Adipocyte (in vitro differentiated cells): ENCODE measurements at regions not wholly inside any gene's neighbourhood (a gene's known extent, or its start where the extent isn't known, plus 50 kb on each side); places are given as distances from the start of the nearest gene placed in this dataset.

Experiments
- DNase-seq: peaks from one replicate; pipeline ENCODE4 v3.0.0-alpha.2; 2015; ENCODE audit warnings: low read depth
- H3K27me3 ChIP-seq: replicated peaks from 2 replicates; pipeline ENCODE4 v1.7.0; 2013; ENCODE audit warnings: mild to moderate bottlenecking, low read length, moderate library complexity; ENCODE audit not compliant: control insufficient read depth, insufficient read depth
- H3K36me3 ChIP-seq: 2 replicates; pipeline ENCODE4 v1.7.0; 2013; ENCODE audit warnings: low read length, mild to moderate bottlenecking, moderate library complexity; ENCODE audit not compliant: control insufficient read depth, insufficient read depth, severe bottlenecking
- H3K4me1 ChIP-seq: 2 replicates; pipeline ENCODE4 v1.7.0; 2013; ENCODE audit warnings: mild to moderate bottlenecking, low read length, moderate library complexity; ENCODE audit not compliant: control insufficient read depth, insufficient read depth
- H3K4me3 ChIP-seq: 2 replicates; pipeline ENCODE4 v1.7.0; 2013; ENCODE audit warnings: mild to moderate bottlenecking, low read length, moderate library complexity
- H3K9ac ChIP-seq: 2 replicates; pipeline ENCODE4 v1.7.0; 2013; ENCODE audit warnings: mild to moderate bottlenecking, low read length, moderate library complexity
- H3K9me3 ChIP-seq: 2 replicates; pipeline ENCODE4 v1.7.0; 2013; ENCODE audit warnings: mild to moderate bottlenecking, low read length, moderate library complexity; ENCODE audit not compliant: control insufficient read depth

GRCh38 chr9:84590706-84591105 is 78.8 kb upstream of the NTRK2 start:
- Histone ChIP-seq H3K9ac (no peak overlapping the region), H3K4me1 (no peaks in the 10 kb centered on the region), H3K36me3 (no peaks in the 10 kb centered on the region), H3K4me3 (no peak overlapping the region), H3K27me3 (no peaks in the 10 kb centered on the region), H3K9me3 (no peaks in the 10 kb centered on the region)
- no peak for DNase-seq

GRCh38 chr9:84592918-84593317 is 76.6 kb upstream of the NTRK2 start:
- H3K4me3 ChIP-seq: no peak overlapping the region
- H3K9me3 ChIP-seq: no peaks in the 10 kb centered on the region
- H3K36me3 ChIP-seq: no peaks in the 10 kb centered on the region
- H3K9ac ChIP-seq: no peak overlapping the region
- no peak for DNase-seq
- no peaks in the 10 kb centered on the region for H3K27me3 ChIP-seq
- H3K4me1 ChIP-seq: no peaks in the 10 kb centered on the region

GRCh38 chr9:84593352-84593751 is 76.2 kb upstream of the NTRK2 start:
- H3K4me3 ChIP-seq: no peak overlapping the region
- H3K9ac ChIP-seq: no peak overlapping the region
- H3K27me3 ChIP-seq: no peaks in the 10 kb centered on the region
- H3K36me3 ChIP-seq: no peaks in the 10 kb centered on the region
- no peaks in the 10 kb centered on the region for H3K4me1 ChIP-seq
- H3K9me3 ChIP-seq: no peaks in the 10 kb centered on the region
- no peak for DNase-seq

GRCh38 chr9:84597131-84597530 is 72.4 kb upstream of the NTRK2 start:
- Histone ChIP-seq H3K36me3 (no peaks in the 10 kb centered on the region), H3K9me3 (no peaks in the 10 kb centered on the region), H3K27me3 (peaks cover 7% of the 10 kb centered on the region), H3K4me3 (no peak overlapping the region), H3K9ac (no peak overlapping the region), H3K4me1 (no peaks in the 10 kb centered on the region)
- DNase-seq: no peak

GRCh38 chr9:84598921-84599636 is 70.5 kb upstream of the NTRK2 start:
- Histone ChIP-seq H3K4me3 (no peak overlapping the region), H3K27me3 (peaks cover 7% of the 10 kb centered on the region), H3K9ac (no peak overlapping the region), H3K9me3 (no peaks in the 10 kb centered on the region), H3K36me3 (no peaks in the 10 kb centered on the region), H3K4me1 (no peaks in the 10 kb centered on the region)
- DNase-seq: no peak

- Histone ChIP-seq H3K9ac (no peak overlapping the region), H3K27me3 (peaks cover 7% of the 10 kb centered on the region), H3K36me3 (no peaks in the 10 kb centered on the region), H3K4me1 (no peaks in the 10 kb centered on the region), H3K9me3 (no peaks in the 10 kb centered on the region), H3K4me3 (no peak overlapping the region)
- DNase-seq: no peak
These were observed 68.8 kb upstream of the NTRK2 start for GRCh38 chr9:84600739-84601138.

GRCh38 chr9:84604223-84604622 is 65.3 kb upstream of the NTRK2 start:
- DNase-seq: no peak
- H3K4me3 ChIP-seq: no peak overlapping the region
- H3K9ac ChIP-seq: no peak overlapping the region
- H3K27me3 ChIP-seq: peaks cover 7% of the 10 kb centered on the region
- H3K9me3 ChIP-seq: no peaks in the 10 kb centered on the region
- H3K36me3 ChIP-seq: no peaks in the 10 kb centered on the region
- no peaks in the 10 kb centered on the region for H3K4me1 ChIP-seq

GRCh38 chr9:84609779-84610178 is 59.8 kb upstream of the NTRK2 start:
- no peaks in the 10 kb centered on the region for H3K9me3 ChIP-seq
- H3K36me3 ChIP-seq: no peaks in the 10 kb centered on the region
- H3K4me1 ChIP-seq: no peaks in the 10 kb centered on the region
- H3K27me3 ChIP-seq: no peaks in the 10 kb centered on the region
- no peak overlapping the region for H3K9ac ChIP-seq
- DNase-seq: no peak
- no peak overlapping the region for H3K4me3 ChIP-seq

GRCh38 chr9:84613431-84613830 is 56.1 kb upstream of the NTRK2 start:
- H3K9ac ChIP-seq: no peak overlapping the region
- H3K36me3 ChIP-seq: no peaks in the 10 kb centered on the region
- DNase-seq: no peak
- no peaks in the 10 kb centered on the region for H3K9me3 ChIP-seq
- no peaks in the 10 kb centered on the region for H3K27me3 ChIP-seq
- H3K4me1 ChIP-seq: no peaks in the 10 kb centered on the region
- no peak overlapping the region for H3K4me3 ChIP-seq

GRCh38 chr9:84615544-84615943 is 54.0 kb upstream of the NTRK2 start:
- no peak for DNase-seq
- H3K4me3 ChIP-seq: no peak overlapping the region
- H3K4me1 ChIP-seq: no peaks in the 10 kb centered on the region
- H3K36me3 ChIP-seq: no peaks in the 10 kb centered on the region
- H3K9ac ChIP-seq: no peak overlapping the region
- H3K9me3 ChIP-seq: no peaks in the 10 kb centered on the region
- H3K27me3 ChIP-seq: no peaks in the 10 kb centered on the region

- no peak overlapping the region for H3K4me3 ChIP-seq
- no peak for DNase-seq
- H3K36me3 ChIP-seq: no peaks in the 10 kb centered on the region
- H3K9me3 ChIP-seq: no peaks in the 10 kb centered on the region
- no peak overlapping the region for H3K9ac ChIP-seq
- no peaks in the 10 kb centered on the region for H3K27me3 ChIP-seq
- H3K4me1 ChIP-seq: no peaks in the 10 kb centered on the region
These were observed 52.0 kb upstream of the NTRK2 start for GRCh38 chr9:84617411-84618029.
